Loucy (cell line): ENCODE measurements at regions not wholly inside any gene's neighbourhood (a gene's known extent, or its start where the extent isn't known, plus 50 kb on each side); places are given as distances from the start of the nearest gene placed in this dataset.
"Not testable (repeated sequence)": the region's sequence is repeated elsewhere in the genome, so short reads cannot be mapped to it uniquely, and the experiment has no call there.

Experiments used
- H2AFZ ChIP-seq: fragments of 200-600 bp; sonication (generic); 2 replicates; pipeline ENCODE4 v1.6.0; 2016; ENCODE audit warnings: antibody characterized with exemption, mild to moderate bottlenecking, low read length, moderate library complexity
- H3F3A ChIP-seq: fragments of 200-600 bp; 2 replicates; pipeline ENCODE4 v1.6.0; 2016; ENCODE audit warnings: antibody characterized with exemption, low read depth, mild to moderate bottlenecking
- H3K27me3 ChIP-seq: fragments of 200-600 bp; sonication (generic); 2 replicates; pipeline ENCODE4 v1.6.1; 2014; ENCODE audit warnings: low read length, mild to moderate bottlenecking; ENCODE audit not compliant: insufficient read depth, poor library complexity, severe bottlenecking
- H3K36me3 ChIP-seq: fragments of 200-600 bp; sonication (generic); 2 replicates; pipeline ENCODE4 v1.6.1; 2016; ENCODE audit warnings: low read length; ENCODE audit not compliant: insufficient read depth
- H3K4me1 ChIP-seq: fragments of 200-600 bp; sonication (generic); 2 replicates; pipeline ENCODE4 v1.5.1; 2014; ENCODE audit warnings: low read length, mild to moderate bottlenecking; ENCODE audit not compliant: insufficient read depth, poor library complexity, severe bottlenecking
- H3K4me2 ChIP-seq: fragments of 200-600 bp; sonication (generic); 2 replicates; pipeline ENCODE4 v1.6.0; 2014; ENCODE audit warnings: antibody characterized with exemption, low read length, low read depth, mild to moderate bottlenecking; ENCODE audit not compliant: poor library complexity, severe bottlenecking
- H3K4me3 ChIP-seq: fragments of 200-600 bp; sonication (generic); 2 replicates; pipeline ENCODE4 v1.5.1; 2014; ENCODE audit warnings: low read length, mild to moderate bottlenecking, mixed read lengths; ENCODE audit not compliant: poor library complexity, severe bottlenecking
- H3K79me2 ChIP-seq: fragments of 200-600 bp; sonication (generic); 2 replicates; pipeline ENCODE4 v1.6.1; 2014; ENCODE audit warnings: low read length; ENCODE audit not compliant: insufficient read depth
- H3K9ac ChIP-seq: fragments of 200-600 bp; sonication (generic); 2 replicates; pipeline ENCODE4 v1.6.0; 2014; ENCODE audit warnings: mild to moderate bottlenecking, low read depth, low read length, moderate library complexity; ENCODE audit not compliant: poor library complexity, severe bottlenecking
- H3K9me2 ChIP-seq: fragments of 200-600 bp; sonication (generic); replicated peaks from 2 replicates; pipeline ENCODE4 v1.6.1; 2016; ENCODE audit warnings: low read depth, low read length, mixed read lengths
- H3K9me3 ChIP-seq: fragments of 200-600 bp; sonication (generic); 2 replicates; pipeline ENCODE4 v1.6.1; 2014; ENCODE audit warnings: mild to moderate bottlenecking, antibody characterized with exemption, low read length, low read depth; ENCODE audit not compliant: insufficient read depth
- H4K20me1 ChIP-seq: fragments of 200-600 bp; sonication (generic); 2 replicates; pipeline ENCODE4 v1.6.0; 2014; ENCODE audit warnings: antibody characterized with exemption, low read length, mild to moderate bottlenecking; ENCODE audit not compliant: insufficient read depth, poor library complexity, severe bottlenecking
- EZH2phosphoT487 ChIP-seq: fragments of 200-600 bp; IDR thresholded peaks from 2 replicates; pipeline ENCODE4 v1.6.1; 2018; ENCODE audit warnings: antibody characterized with exemption, mild to moderate bottlenecking, moderate library complexity, borderline replicate concordance
- TF ChIP-seq, protein P1 (sequence below): fragments of 200-600 bp; sonication (generic); conservative IDR thresholded peaks from 2 replicates; pipeline ENCODE4 v1.5.1; 2014; ENCODE audit warnings: mild to moderate bottlenecking, antibody characterized with exemption, low read length

DNA sequence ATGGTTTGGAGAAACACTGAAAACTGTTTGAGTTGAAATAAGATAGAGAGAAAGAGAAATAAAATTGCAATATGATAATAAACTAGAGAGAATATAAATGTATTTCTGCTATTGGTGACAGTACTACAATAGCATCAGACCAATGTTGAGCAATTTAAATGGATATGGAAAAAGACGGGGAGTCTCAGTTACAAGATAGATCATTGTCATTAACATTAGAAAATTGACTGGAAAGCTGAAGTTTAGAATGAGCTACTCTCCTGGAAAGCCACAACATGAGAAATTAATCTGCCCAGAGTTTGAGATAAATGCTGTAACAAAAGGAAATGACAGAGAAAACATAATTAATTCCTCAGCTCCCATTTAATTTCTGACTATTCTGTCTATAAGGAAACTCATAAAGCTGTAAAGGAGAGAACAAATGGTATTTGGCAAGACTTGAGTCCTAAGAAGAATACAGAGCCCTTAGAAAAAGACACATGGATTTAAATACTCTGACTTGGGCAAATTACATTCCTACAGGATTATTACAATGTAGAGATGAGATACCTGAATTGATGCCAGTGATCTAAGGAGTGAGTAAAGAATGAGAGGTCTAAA is 624.5 kb upstream of the CHD1 start:
- Histone ChIP-seq H3K9me3 (no peaks in the 10 kb centered on the region), H4K20me1 (no peaks in the 10 kb centered on the region), H3F3A (no peaks in the 10 kb centered on the region), H3K9me2 (no peaks in the 10 kb centered on the region), H3K4me1 (no peaks in the 10 kb centered on the region), H3K27me3 (no peaks in the 10 kb centered on the region), H3K79me2 (no peaks in the 10 kb centered on the region), H3K4me2 (no peak overlapping the region), H3K36me3 (no peaks in the 10 kb centered on the region), H3K4me3 (no peak overlapping the region), H2AFZ (no peak overlapping the region), H3K9ac (no peak overlapping the region)
- TF ChIP-seq, protein P1, sequence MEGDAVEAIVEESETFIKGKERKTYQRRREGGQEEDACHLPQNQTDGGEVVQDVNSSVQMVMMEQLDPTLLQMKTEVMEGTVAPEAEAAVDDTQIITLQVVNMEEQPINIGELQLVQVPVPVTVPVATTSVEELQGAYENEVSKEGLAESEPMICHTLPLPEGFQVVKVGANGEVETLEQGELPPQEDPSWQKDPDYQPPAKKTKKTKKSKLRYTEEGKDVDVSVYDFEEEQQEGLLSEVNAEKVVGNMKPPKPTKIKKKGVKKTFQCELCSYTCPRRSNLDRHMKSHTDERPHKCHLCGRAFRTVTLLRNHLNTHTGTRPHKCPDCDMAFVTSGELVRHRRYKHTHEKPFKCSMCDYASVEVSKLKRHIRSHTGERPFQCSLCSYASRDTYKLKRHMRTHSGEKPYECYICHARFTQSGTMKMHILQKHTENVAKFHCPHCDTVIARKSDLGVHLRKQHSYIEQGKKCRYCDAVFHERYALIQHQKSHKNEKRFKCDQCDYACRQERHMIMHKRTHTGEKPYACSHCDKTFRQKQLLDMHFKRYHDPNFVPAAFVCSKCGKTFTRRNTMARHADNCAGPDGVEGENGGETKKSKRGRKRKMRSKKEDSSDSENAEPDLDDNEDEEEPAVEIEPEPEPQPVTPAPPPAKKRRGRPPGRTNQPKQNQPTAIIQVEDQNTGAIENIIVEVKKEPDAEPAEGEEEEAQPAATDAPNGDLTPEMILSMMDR, result no peak
- TF ChIP-seq EZH2phosphoT487, result no peak

DNA sequence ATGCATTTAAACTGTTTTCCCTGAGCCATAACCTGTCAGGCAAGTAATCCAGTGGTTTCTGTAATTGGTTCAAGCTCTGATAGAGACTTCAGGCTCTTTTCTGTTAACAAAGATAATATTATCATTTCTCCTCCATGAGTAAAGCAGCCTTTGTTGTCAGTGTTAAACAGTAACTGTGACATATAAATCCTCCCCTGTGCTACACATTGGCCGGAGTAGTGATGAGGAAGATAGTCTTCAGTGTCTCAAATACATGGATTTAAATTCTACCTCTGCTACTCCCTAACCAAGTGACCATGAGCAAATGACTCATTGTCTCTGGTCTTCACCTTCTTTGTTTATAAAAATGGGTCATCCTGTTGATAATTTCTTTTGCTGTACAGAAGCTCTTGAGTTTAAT is 615.5 kb upstream of the CHD1 start:
- Histone ChIP-seq H3K9me3 (no peaks in the 10 kb centered on the region), H4K20me1 (no peaks in the 10 kb centered on the region)

DNA sequence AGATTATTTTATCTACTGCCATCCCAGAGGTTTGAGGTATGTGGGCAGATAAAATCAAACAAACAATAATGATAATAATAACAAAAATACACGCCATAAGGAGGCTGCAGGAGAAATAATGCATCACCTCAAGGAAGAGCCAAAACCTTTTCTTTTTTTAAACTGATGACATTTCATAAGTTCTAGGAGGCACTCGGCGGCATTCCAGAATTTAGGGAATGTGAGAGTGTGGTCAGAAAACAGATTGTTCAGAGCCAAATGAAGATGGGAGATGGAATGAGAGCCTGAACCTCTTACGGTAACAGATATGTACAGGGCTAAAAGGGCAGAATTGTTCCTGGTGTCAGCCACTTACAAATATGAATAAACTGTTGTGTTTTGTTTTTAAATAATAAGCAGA is 615.0 kb upstream of the CHD1 start:
- Histone ChIP-seq H3K9ac (no peak overlapping the region), H3K27me3 (no peaks in the 10 kb centered on the region), H3K4me3 (no peak overlapping the region), H3K9me2 (no peaks in the 10 kb centered on the region), H3K9me3 (no peaks in the 10 kb centered on the region), H3K4me2 (no peak overlapping the region), H4K20me1 (no peaks in the 10 kb centered on the region), H2AFZ (no peak overlapping the region), H3K4me1 (no peaks in the 10 kb centered on the region), H3K79me2 (no peaks in the 10 kb centered on the region), H3K36me3 (no peaks in the 10 kb centered on the region), H3F3A (no peaks in the 10 kb centered on the region)
- TF ChIP-seq, protein P1, result no peak
- no peak for TF ChIP-seq EZH2phosphoT487

More for the DNA sequence above, 615.5 kb upstream of the CHD1 start:
- no peaks in the 10 kb centered on the region for H3K27me3 ChIP-seq
- no peaks in the 10 kb centered on the region for H3K36me3 ChIP-seq
- no peaks in the 10 kb centered on the region for H3F3A ChIP-seq
- no peak overlapping the region for H2AFZ ChIP-seq
- no peaks in the 10 kb centered on the region for H3K9me2 ChIP-seq
- H3K4me3 ChIP-seq, result no peak overlapping the region
- no peaks in the 10 kb centered on the region for H3K79me2 ChIP-seq
- no peak for TF ChIP-seq EZH2phosphoT487
- TF ChIP-seq, protein P1, result no peak
- H3K4me1 ChIP-seq, result no peaks in the 10 kb centered on the region
- H3K4me2 ChIP-seq, result no peak overlapping the region
- H3K9ac ChIP-seq, result no peak overlapping the region

DNA sequence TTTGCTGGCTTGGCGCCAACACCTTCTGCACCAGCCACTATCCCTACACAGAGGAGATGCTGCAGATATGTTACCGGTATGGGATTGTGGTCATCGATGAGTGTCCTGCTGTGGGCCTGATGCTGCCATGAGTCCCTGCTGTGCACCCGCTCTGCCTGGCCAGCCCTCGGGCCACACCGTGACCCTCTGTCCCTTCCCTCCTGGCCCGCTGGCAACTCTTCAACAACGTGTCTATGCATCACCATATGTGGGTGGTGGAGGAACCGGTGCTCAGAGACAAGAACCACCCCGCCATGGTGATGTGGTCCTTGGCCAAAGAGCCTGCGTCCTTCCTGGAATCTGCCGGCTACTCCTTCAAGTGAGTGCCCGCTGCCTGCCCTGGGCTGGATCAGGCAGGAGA is 605.4 kb upstream of the CHD1 start:
- H3K36me3 ChIP-seq, H3F3A ChIP-seq, H3K9ac ChIP-seq, H3K27me3 ChIP-seq, H4K20me1 ChIP-seq, H3K9me3 ChIP-seq, H3K79me2 ChIP-seq, H3K4me1 ChIP-seq, H2AFZ ChIP-seq, H3K9me2 ChIP-seq, H3K4me3 ChIP-seq, H3K4me2 ChIP-seq: not testable (repeated sequence)

DNA sequence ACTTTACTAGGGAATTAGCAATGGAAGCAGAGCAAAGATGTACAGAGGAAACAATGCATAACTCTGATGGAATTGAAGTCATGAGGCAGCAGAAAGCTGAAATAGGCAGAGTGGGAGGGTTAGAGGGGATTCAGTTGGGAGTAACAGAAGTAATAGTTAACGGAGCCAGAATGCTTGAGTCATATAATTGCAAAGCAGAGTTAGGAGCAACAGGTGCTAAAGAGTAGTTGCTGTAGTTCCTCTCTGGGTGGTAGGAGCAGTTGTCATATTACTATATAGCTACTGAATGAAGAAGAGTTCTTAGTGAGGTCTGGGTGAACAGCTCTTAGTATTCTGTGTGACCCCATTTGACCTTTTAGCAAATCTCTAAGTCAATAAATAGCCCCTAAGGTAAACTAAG is 592.9 kb upstream of the CHD1 start:
- not testable (repeated sequence) for H3K9ac ChIP-seq, H3K4me2 ChIP-seq, H3K4me3 ChIP-seq, H3K4me1 ChIP-seq, H4K20me1 ChIP-seq, H3K9me3 ChIP-seq, H2AFZ ChIP-seq, H3K36me3 ChIP-seq, H3K79me2 ChIP-seq, H3K9me2 ChIP-seq, H3F3A ChIP-seq, H3K27me3 ChIP-seq
